Memory B cell (primary cell): ENCODE measurements at regions not wholly inside any gene's neighbourhood (a gene's known extent, or its start where the extent isn't known, plus 50 kb on each side); places are given as distances from the start of the nearest gene placed in this dataset.

ENCODE experiments used
- ATAC-seq: fragments of 150-1000 bp; cut with Tn5 transposase; 2 replicates; pipeline ENCODE4 v1.10.0; 2021; ENCODE audit warnings: low read depth, mild to moderate bottlenecking, moderate library complexity
- DNase-seq, 2 donors: peaks; one replicate each; pipeline ENCODE4 v3.0.0; 2022; ENCODE audit warnings: low spot score in 2 of 2
- H3K27ac Mint-ChIP-seq: one replicate; pipeline ENCODE4 v1.8.0; 2022; ENCODE audit warnings: mild to moderate bottlenecking, moderate library complexity, mixed read lengths
- H3K27me3 Mint-ChIP-seq: one replicate; pipeline ENCODE4 v1.8.0; 2022; ENCODE audit warnings: mixed read lengths
- H3K36me3 Mint-ChIP-seq: one replicate; pipeline ENCODE4 v1.8.0; 2022; ENCODE audit warnings: mild to moderate bottlenecking, mixed read lengths
- H3K4me1 Mint-ChIP-seq: one replicate; pipeline ENCODE4 v1.8.0; 2022; ENCODE audit warnings: mixed read lengths
- H3K4me3 Mint-ChIP-seq: one replicate; pipeline ENCODE4 v1.8.0; 2022; ENCODE audit warnings: mild to moderate bottlenecking, moderate library complexity, mixed read lengths
- H3K9me3 Mint-ChIP-seq: one replicate; pipeline ENCODE4 v1.8.0; 2022; ENCODE audit warnings: mixed read lengths

DNA sequence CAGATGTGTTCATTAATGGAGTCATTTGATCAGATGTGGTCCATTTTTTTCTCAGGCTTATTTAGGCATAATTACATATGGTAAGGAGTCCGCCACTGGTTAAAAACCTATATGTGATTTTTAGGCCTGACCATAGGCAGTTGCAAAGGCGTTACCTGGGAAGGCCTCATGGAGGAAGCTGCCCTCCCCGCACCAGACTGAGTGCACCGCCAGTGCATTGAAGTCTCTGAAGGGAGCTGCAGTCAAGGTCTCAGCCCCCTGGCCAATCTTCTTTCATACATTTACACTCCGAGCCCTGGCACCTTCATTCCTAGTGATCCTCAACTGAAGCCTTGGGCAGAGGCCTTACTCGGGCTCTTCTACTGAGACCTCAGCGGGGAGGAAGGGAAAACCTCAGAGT, 898.2 kb upstream of the AGA start:
- Mint-ChIP-seq H3K4me3 (no peak overlapping the region), H3K36me3 (no peaks in the 10 kb centered on the region), H3K4me1 (no peaks in the 10 kb centered on the region), H3K27me3 (no peaks in the 10 kb centered on the region), H3K9me3 (peaks cover 3% of the 10 kb centered on the region), H3K27ac (no peak overlapping the region)
- no peak for DNase-seq
- ATAC-seq, result no peak

GRCh38 chr4:178344096-178344495, 901.9 kb upstream of the AGA start:
- no peak for ATAC-seq
- no peak for DNase-seq
- no peak overlapping the region for H3K27ac Mint-ChIP-seq
- no peaks in the 10 kb centered on the region for H3K36me3 Mint-ChIP-seq
- no peaks in the 10 kb centered on the region for H3K4me1 Mint-ChIP-seq
- H3K27me3 Mint-ChIP-seq, result no peaks in the 10 kb centered on the region
- H3K9me3 Mint-ChIP-seq, result peaks cover 5% of the 10 kb centered on the region
- H3K4me3 Mint-ChIP-seq, result no peak overlapping the region

GRCh38 chr4:178347111-178347510, 904.9 kb upstream of the AGA start:
- H3K4me3 Mint-ChIP-seq, result no peak overlapping the region
- H3K27me3 Mint-ChIP-seq, result no peaks in the 10 kb centered on the region
- H3K27ac Mint-ChIP-seq, result no peak overlapping the region
- peaks cover 5% of the 10 kb centered on the region for H3K9me3 Mint-ChIP-seq
- no peaks in the 10 kb centered on the region for H3K36me3 Mint-ChIP-seq
- DNase-seq (no peak), ATAC-seq (no peak)
- no peaks in the 10 kb centered on the region for H3K4me1 Mint-ChIP-seq

- H3K27me3 Mint-ChIP-seq, result no peaks in the 10 kb centered on the region
- no peak for DNase-seq
- H3K4me3 Mint-ChIP-seq, result no peak overlapping the region
- H3K27ac Mint-ChIP-seq, result no peak overlapping the region
- H3K9me3 Mint-ChIP-seq, result peaks cover 2% of the 10 kb centered on the region
- no peaks in the 10 kb centered on the region for H3K4me1 Mint-ChIP-seq
- H3K36me3 Mint-ChIP-seq, result no peaks in the 10 kb centered on the region
- ATAC-seq, result no peak
Observed at GRCh38 chr4:178349601-178350000, 907.4 kb upstream of the AGA start.

- H3K9me3 Mint-ChIP-seq, result peaks cover 2% of the 10 kb centered on the region
- no peak overlapping the region for H3K4me3 Mint-ChIP-seq
- no peaks in the 10 kb centered on the region for H3K36me3 Mint-ChIP-seq
Observed at GRCh38 chr4:178351185-178351584, 908.9 kb upstream of the AGA start.

GRCh38 chr4:178356725-178357124, 914.5 kb upstream of the AGA start:
- DNase-seq, result no peak
- Mint-ChIP-seq H3K36me3 (no peaks in the 10 kb centered on the region), H3K27ac (no peak overlapping the region), H3K27me3 (no peaks in the 10 kb centered on the region), H3K9me3 (peaks cover 2% of the 10 kb centered on the region), H3K4me1 (no peaks in the 10 kb centered on the region), H3K4me3 (no peak overlapping the region)
- no peak for ATAC-seq

More at GRCh38 chr4:178351185-178351584, 908.9 kb upstream of the AGA start:
- DNase-seq (no peak), ATAC-seq (no peak)
- Mint-ChIP-seq H3K27ac (no peak overlapping the region), H3K27me3 (no peaks in the 10 kb centered on the region), H3K4me1 (no peaks in the 10 kb centered on the region)

- Mint-ChIP-seq H3K36me3 (no peaks in the 10 kb centered on the region), H3K9me3 (peaks cover 6% of the 10 kb centered on the region)
Observed at GRCh38 chr4:178385481-178385880, 943.2 kb upstream of the AGA start.

DNA sequence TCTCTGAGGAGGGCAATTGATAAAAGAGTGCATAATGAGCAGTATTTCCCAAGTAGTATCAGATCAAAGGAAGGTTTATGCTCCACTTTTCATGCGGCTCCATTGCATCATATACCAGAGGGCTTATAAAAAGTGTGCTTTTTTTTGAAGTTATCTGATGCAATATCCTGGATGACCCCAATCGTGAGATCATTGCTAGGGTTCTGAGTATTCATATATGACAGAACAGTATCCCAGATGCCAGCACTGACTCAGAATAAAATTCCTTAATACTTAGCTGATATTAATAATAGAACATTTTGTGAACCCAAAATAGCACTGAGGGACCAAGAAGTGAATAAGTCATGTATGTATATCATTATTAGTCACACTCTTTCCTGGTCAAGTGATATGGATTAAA, 945.5 kb upstream of the AGA start:
- H3K4me3 Mint-ChIP-seq, result no peak overlapping the region
- DNase-seq (no peak), ATAC-seq (no peak)
- H3K27ac Mint-ChIP-seq, result no peak overlapping the region
- no peaks in the 10 kb centered on the region for H3K4me1 Mint-ChIP-seq
- peaks cover 6% of the 10 kb centered on the region for H3K9me3 Mint-ChIP-seq
- no peaks in the 10 kb centered on the region for H3K36me3 Mint-ChIP-seq
- no peaks in the 10 kb centered on the region for H3K27me3 Mint-ChIP-seq

More at GRCh38 chr4:178385481-178385880, 943.2 kb upstream of the AGA start:
- Mint-ChIP-seq H3K4me3 (no peak overlapping the region), H3K27ac (no peak overlapping the region), H3K4me1 (no peaks in the 10 kb centered on the region), H3K27me3 (no peaks in the 10 kb centered on the region)
- DNase-seq (no peak), ATAC-seq (no peak)

- H3K9me3 Mint-ChIP-seq, result peaks cover 2% of the 10 kb centered on the region
Observed at GRCh38 chr4:178395798-178396197, 953.6 kb upstream of the AGA start.

DNA sequence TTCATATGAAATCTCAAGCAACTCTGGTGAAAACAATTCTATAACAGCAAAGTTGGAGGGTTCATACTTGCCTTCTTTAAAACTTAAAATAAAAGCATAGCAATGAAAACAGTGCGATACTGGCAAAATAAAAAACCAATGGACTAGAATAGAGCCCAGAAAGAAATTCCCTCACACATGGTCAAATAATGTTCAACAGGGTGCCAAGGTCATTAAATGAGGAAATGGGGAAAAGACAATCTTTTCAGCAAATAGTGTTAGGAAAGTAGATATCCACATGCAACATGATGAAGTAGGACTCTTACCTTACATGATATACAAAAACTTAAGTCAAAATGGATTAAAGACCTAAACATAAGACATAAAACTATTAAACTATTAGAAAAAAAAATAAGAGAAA, 970.2 kb upstream of the AGA start:
- H3K27ac Mint-ChIP-seq, result no peak overlapping the region
- no peaks in the 10 kb centered on the region for H3K27me3 Mint-ChIP-seq
- no peaks in the 10 kb centered on the region for H3K4me1 Mint-ChIP-seq
- H3K9me3 Mint-ChIP-seq, result peaks cover 2% of the 10 kb centered on the region
- no peak for DNase-seq
- ATAC-seq, result no peak
- H3K4me3 Mint-ChIP-seq, result no peak overlapping the region
- no peaks in the 10 kb centered on the region for H3K36me3 Mint-ChIP-seq

More at GRCh38 chr4:178395798-178396197, 953.6 kb upstream of the AGA start:
- Mint-ChIP-seq H3K36me3 (no peaks in the 10 kb centered on the region), H3K27me3 (no peaks in the 10 kb centered on the region), H3K27ac (no peak overlapping the region), H3K4me1 (no peaks in the 10 kb centered on the region), H3K4me3 (no peak overlapping the region)
- ATAC-seq (no peak), DNase-seq (no peak)

GRCh38 chr4:178414042-178414441, 971.8 kb upstream of the AGA start:
- Mint-ChIP-seq H3K4me3 (no peak overlapping the region), H3K27me3 (no peaks in the 10 kb centered on the region), H3K9me3 (peaks cover 2% of the 10 kb centered on the region), H3K36me3 (no peaks in the 10 kb centered on the region), H3K4me1 (no peaks in the 10 kb centered on the region), H3K27ac (no peak overlapping the region)
- DNase-seq (no peak), ATAC-seq (no peak)

GRCh38 chr4:178414881-178415446, 972.7 kb upstream of the AGA start:
- no peak for ATAC-seq
- Mint-ChIP-seq H3K4me3 (no peak overlapping the region), H3K27ac (no peak overlapping the region), H3K27me3 (no peaks in the 10 kb centered on the region), H3K36me3 (no peaks in the 10 kb centered on the region), H3K4me1 (no peaks in the 10 kb centered on the region), H3K9me3 (peaks cover 3% of the 10 kb centered on the region)
- DNase-seq, result no peak

DNA sequence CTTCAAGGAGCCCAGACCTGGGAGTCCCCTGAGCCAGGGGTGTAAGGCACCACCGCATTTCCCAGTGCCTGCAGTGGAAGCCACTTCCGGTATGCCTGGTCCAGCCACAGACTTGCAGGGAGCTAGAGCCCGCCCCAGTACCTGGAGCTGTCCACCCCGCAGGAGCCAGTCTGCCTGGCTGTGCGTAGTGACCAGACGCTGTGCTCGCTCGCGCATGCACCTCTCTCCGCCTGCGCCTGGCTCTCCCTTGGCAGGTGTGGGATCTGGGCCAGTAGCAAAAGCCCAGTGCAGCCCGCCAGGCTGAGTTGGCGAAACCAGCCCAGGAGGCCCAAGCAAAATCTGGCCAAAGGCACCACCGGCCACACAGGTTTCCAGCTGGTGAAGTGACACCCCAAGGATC, 973.7 kb upstream of the AGA start:
- Mint-ChIP-seq H3K9me3 (peaks cover 5% of the 10 kb centered on the region), H3K4me1 (no peaks in the 10 kb centered on the region), H3K36me3 (no peaks in the 10 kb centered on the region), H3K27ac (no peak overlapping the region), H3K27me3 (no peaks in the 10 kb centered on the region), H3K4me3 (no peak overlapping the region)
- no peak for DNase-seq
- no peak for ATAC-seq

DNA sequence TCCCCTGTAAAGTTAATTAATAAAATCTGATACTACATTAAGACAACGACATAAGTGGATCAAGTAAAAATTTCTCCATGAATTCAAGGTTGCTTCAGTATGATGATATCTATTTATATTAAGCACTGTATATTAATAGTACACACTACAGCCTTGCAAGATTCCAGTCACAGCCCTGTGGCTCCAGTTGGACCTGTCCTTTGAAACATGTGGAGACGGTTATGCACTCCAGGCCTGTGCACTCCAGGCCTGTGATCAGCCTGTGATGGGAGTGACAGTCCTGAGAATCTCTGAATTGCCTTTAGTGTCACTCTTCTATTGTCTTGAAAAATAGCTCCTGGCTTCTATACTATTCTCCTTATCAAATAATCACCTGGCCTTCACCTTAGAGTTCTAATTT, 981.1 kb upstream of the AGA start:
- no peaks in the 10 kb centered on the region for H3K36me3 Mint-ChIP-seq
- no peaks in the 10 kb centered on the region for H3K27me3 Mint-ChIP-seq
- H3K27ac Mint-ChIP-seq, result no peak overlapping the region
- no peaks in the 10 kb centered on the region for H3K4me1 Mint-ChIP-seq
- DNase-seq (no peak), ATAC-seq (no peak)
- peaks cover 5% of the 10 kb centered on the region for H3K9me3 Mint-ChIP-seq
- no peak overlapping the region for H3K4me3 Mint-ChIP-seq

DNA sequence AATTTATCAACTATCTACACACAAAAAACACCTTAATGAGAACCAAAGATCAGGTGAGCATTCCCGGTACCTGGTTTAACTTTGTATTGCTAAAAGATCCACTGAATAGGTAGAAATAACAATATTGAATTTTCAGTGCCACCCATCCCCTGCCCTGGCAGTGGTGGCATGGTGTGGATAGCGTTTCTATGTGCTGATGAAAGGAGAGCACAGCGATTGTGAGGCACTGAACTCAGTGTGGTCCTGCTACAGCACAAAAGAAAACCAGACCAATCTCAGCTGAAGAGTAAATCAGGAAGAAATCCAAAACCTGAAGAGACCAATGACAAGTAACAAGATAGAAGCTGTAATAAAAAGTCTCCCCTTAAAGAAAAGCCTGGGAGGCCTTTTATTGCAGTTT, 984.6 kb upstream of the AGA start:
- Mint-ChIP-seq H3K27me3 (no peaks in the 10 kb centered on the region), H3K4me1 (no peaks in the 10 kb centered on the region)

More for the DNA sequence above, 984.6 kb upstream of the AGA start:
- ATAC-seq (no peak), DNase-seq (no peak)
- H3K4me3 Mint-ChIP-seq, result no peak overlapping the region
- no peak overlapping the region for H3K27ac Mint-ChIP-seq
- no peaks in the 10 kb centered on the region for H3K36me3 Mint-ChIP-seq
- H3K9me3 Mint-ChIP-seq, result peaks cover 2% of the 10 kb centered on the region
